Gastroesophageal sphincter (tissue), 4 donors: ENCODE measurements at regions not wholly inside any gene's neighbourhood (a gene's known extent, or its start where the extent isn't known, plus 50 kb on each side); places are given as distances from the start of the nearest gene placed in this dataset.

Source experiments
- ATAC-seq: fragments of 150-250 bp; one replicate; pipeline ENCODE4 v1.9.1; 2016; ENCODE audit warnings: mild to moderate bottlenecking, moderate library complexity
- H3K27ac ChIP-seq, 4 donors: fragments of 200-600 bp; sonication (generic) in 3 of 4; 1 replicate in 3 of 4; 2 replicates in 1 of 4; pipeline ENCODE4 v1.5.1; 2016 to 2019
- H3K27me3 ChIP-seq: fragments of 200-600 bp; sonication (generic); one replicate; pipeline ENCODE4 v1.5.1; 2019
- H3K36me3 ChIP-seq, 2 donors: fragments of 200-600 bp; sonication (generic); one replicate each; pipeline ENCODE4 v1.5.1; 2019; ENCODE audit warnings: control low read depth in 1 of 2
- H3K4me1 ChIP-seq, 3 donors: fragments of 200-600 bp; sonication (generic); 1 replicate in 2 of 3; 2 replicates in 1 of 3; pipeline ENCODE4 v1.5.1; 2016 to 2019; ENCODE audit warnings: control low read depth in 2 of 3
- H3K4me3 ChIP-seq, 2 donors: fragments of 200-600 bp; sonication (generic); one replicate each; pipeline ENCODE4 v1.5.1; 2019; ENCODE audit warnings: mild to moderate bottlenecking in 1 of 2, moderate library complexity in 1 of 2
- H3K9me3 ChIP-seq, 3 donors: fragments of 200-600 bp; sonication (generic); one replicate each; pipeline ENCODE4 v1.5.1; 2017 to 2019; ENCODE audit warnings: control low read depth in 2 of 3
- CTCF ChIP-seq, 4 experiments: fragments of 200-600 bp in 2 of 4; fragments of 450-650 bp in 2 of 4; sonication (generic) in 1 of 4; IDR thresholded peaks; one replicate each; pipeline ENCODE4 v1.5.1; 2017 to 2019; ENCODE audit warnings: antibody characterized with exemption in 4 of 4, mild to moderate bottlenecking in 2 of 4, moderate library complexity in 2 of 4
- EP300 ChIP-seq: sonication (generic); formaldehyde crosslinking; IDR thresholded peaks from one replicate; pipeline ENCODE4 v1.6.1; 2017; ENCODE audit warnings: antibody characterized with exemption, mild to moderate bottlenecking
- POLR2A ChIP-seq, 2 donors: fragments of 450-650 bp; IDR thresholded peaks; one replicate each; pipeline ENCODE4 v1.6.1; 2017; ENCODE audit warnings: antibody characterized with exemption in 2 of 2, mild to moderate bottlenecking in 2 of 2, moderate library complexity in 1 of 2
- POLR2AphosphoS5 ChIP-seq: sonication (generic); formaldehyde crosslinking; IDR thresholded peaks from one replicate; pipeline ENCODE4 v1.6.1; 2017; ENCODE audit warnings: antibody characterized with exemption
- WGBS, 2 donors: methylation state at CpG; one replicate each; pipeline ENCODE4 v1.1.5; 2018; ENCODE audit warnings: low coverage in 1 of 2; 5-methylcytosine and 5-hydroxymethylcytosine counted together

- TF ChIP-seq CTCF (IDR thresholded peaks at IDR 0.05) (no peak), POLR2AphosphoS5 (no peak), POLR2A (IDR thresholded peaks at IDR 0.05) (no peak), EP300 (no peak)
- 51 to 77% methylated on average over 4 to 5 of the region's 5 CpGs for WGBS, 2 donors
- no peak overlapping the region for H3K4me3 ChIP-seq
- H3K4me1 ChIP-seq = no peaks in the 10 kb centered on the region
- no peak for ATAC-seq
- no peaks in the 10 kb centered on the region for H3K36me3 ChIP-seq
- no peak overlapping the region for H3K27ac ChIP-seq
- no peaks in the 10 kb centered on the region for H3K27me3 ChIP-seq
- peaks cover 0 to 49% (median 0%) of the 10 kb centered on the region in 3 donors for H3K9me3 ChIP-seq
These were observed 210.9 kb downstream of the ACTR3B start for GRCh38 chr7:152970481-152970880.

GRCh38 chr7:152974577-152974976 lies 215.0 kb downstream of the ACTR3B start:
- Histone ChIP-seq H3K4me1 (no peaks in the 10 kb centered on the region), H3K27me3 (no peaks in the 10 kb centered on the region), H3K4me3 (no peak overlapping the region), H3K27ac (no peak overlapping the region), H3K9me3 (peaks cover 0 to 19% (median 0%) of the 10 kb centered on the region in 3 donors), H3K36me3 (no peaks in the 10 kb centered on the region)
- no peak for ATAC-seq
- no peak for TF ChIP-seq CTCF (IDR thresholded peaks at IDR 0.05)
- TF ChIP-seq POLR2AphosphoS5 = no peak
- no peak for TF ChIP-seq EP300
- TF ChIP-seq POLR2A (IDR thresholded peaks at IDR 0.05) = no peak
- 10 to 20% methylated on average over 3 of the region's 3 CpGs for WGBS, 2 donors

GRCh38 chr7:152975076-152975475 lies 215.5 kb downstream of the ACTR3B start:
- H3K4me1 ChIP-seq = no peaks in the 10 kb centered on the region
- H3K9me3 ChIP-seq = peaks cover 0 to 16% (median 0%) of the 10 kb centered on the region in 3 donors
- 21 to 26% methylated on average over 2 of the region's 2 CpGs for WGBS, 2 donors
- TF ChIP-seq POLR2AphosphoS5 (no peak), CTCF (IDR thresholded peaks at IDR 0.05) (no peak), EP300 (no peak), POLR2A (IDR thresholded peaks at IDR 0.05) (no peak)
- H3K36me3 ChIP-seq = no peaks in the 10 kb centered on the region
- no peak for ATAC-seq
- H3K4me3 ChIP-seq = no peak overlapping the region
- no peaks in the 10 kb centered on the region for H3K27me3 ChIP-seq
- H3K27ac ChIP-seq = no peak overlapping the region

DNA sequence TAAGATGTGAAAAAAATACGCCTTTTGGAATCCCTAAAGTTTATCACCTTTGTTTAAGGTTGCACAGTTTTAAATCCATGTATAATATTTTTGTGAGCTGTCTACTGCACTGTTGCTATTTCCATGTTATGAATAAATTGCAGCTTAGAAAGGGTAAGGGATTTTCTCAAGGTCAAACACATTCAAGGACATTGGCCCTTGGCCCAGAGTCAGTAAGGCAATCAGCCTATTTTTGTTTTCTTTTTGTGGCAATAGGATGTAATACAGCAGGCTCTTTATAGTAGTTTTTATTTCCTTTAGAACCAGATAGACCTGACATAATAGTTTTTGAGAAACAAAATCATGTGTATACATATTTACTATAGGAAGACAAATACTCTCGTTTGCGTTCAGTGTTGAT lies 219.8 kb downstream of the ACTR3B start:
- Histone ChIP-seq H3K4me1 (no peaks in the 10 kb centered on the region), H3K36me3 (no peaks in the 10 kb centered on the region), H3K9me3 (no peaks in the 10 kb centered on the region), H3K4me3 (no peak overlapping the region), H3K27ac (no peak overlapping the region), H3K27me3 (no peaks in the 10 kb centered on the region)
- no peak for ATAC-seq
- 64 to 68% methylated on average over 3 of the region's 3 CpGs for WGBS, 2 donors
- TF ChIP-seq POLR2A (IDR thresholded peaks at IDR 0.05) (no peak), POLR2AphosphoS5 (no peak), CTCF (IDR thresholded peaks at IDR 0.05) (no peak), EP300 (no peak)

GRCh38 chr7:152984421-152984820 lies 224.9 kb downstream of the ACTR3B start:
- 33 to 35% methylated on average over 3 to 4 of the region's 4 CpGs for WGBS, 2 donors
- no peak for TF ChIP-seq POLR2A (IDR thresholded peaks at IDR 0.05)
- no peak for TF ChIP-seq CTCF (IDR thresholded peaks at IDR 0.05)
- TF ChIP-seq EP300 = no peak
- TF ChIP-seq POLR2AphosphoS5 = no peak
- H3K4me3 ChIP-seq = no peak overlapping the region
- no peaks in the 10 kb centered on the region for H3K36me3 ChIP-seq
- H3K4me1 ChIP-seq = no peaks in the 10 kb centered on the region
- H3K9me3 ChIP-seq = no peaks in the 10 kb centered on the region
- no peaks in the 10 kb centered on the region for H3K27me3 ChIP-seq
- no peak for ATAC-seq
- no peak overlapping the region for H3K27ac ChIP-seq
